OCI-LY3 (cell line): ENCODE measurements at regions not wholly inside any gene's neighbourhood (a gene's known extent, or its start where the extent isn't known, plus 50 kb on each side); places are given as distances from the start of the nearest gene placed in this dataset.

Source experiments
- CTCF ChIP-seq: fragments of 200-600, 300-600 bp; sonication (generic); IDR thresholded peaks from 2 replicates; pipeline ENCODE4 v1.5.1; 2014; ENCODE audit warnings: antibody characterized with exemption, low read length, low read depth
- EZH2phosphoT487 ChIP-seq: fragments of 200-600 bp; shearing (Covaris generic); IDR thresholded peaks from 2 replicates; pipeline ENCODE4 v1.6.1; 2018; ENCODE audit warnings: antibody characterized with exemption, mixed run types, low read depth

- TF ChIP-seq EZH2phosphoT487 (no peak), CTCF (no peak)
Measured at GRCh38 chr12:113638460-113638775, 166.7 kb upstream of the LHX5 start.
